HEK293 (cell line): ENCODE measurements at regions not wholly inside any gene's neighbourhood (a gene's known extent, or its start where the extent isn't known, plus 50 kb on each side); places are given as distances from the start of the nearest gene placed in this dataset.

Experiments
- CTCF ChIA-PET: fragments of 350-600 bp; formaldehyde crosslinking; extraction: SDS; loops from one replicate; lab custom pipeline; 2021; ENCODE audit warnings: antibody characterized with exemption; lab: Yijun Ruan, JAX
- POLR2A ChIA-PET: fragments of 300-600 bp; formaldehyde crosslinking; extraction: SDS; loops from one replicate; lab custom pipeline; 2020; ENCODE audit warnings: antibody characterized with exemption, inconsistent platforms; lab: Yijun Ruan, JAX
- H3K27ac ChIP-seq: fragments of 200-500 bp; sonication (Bioruptor generic); 2 replicates; pipeline ENCODE4 v1.5.1; 2014; ENCODE audit warnings: low read depth, low read length, control low read depth, inconsistent platforms; ENCODE audit errors: extremely low read depth
- H3K36me3 ChIP-seq, 2 experiments: fragments of 200-500 bp in 1 of 2; sonication (Bioruptor generic) in 1 of 2; 1 replicate in 1 of 2; 2 replicates in 1 of 2; pipeline ENCODE4 v1.5.1; 2014 to 2017; ENCODE audit warnings: inconsistent platforms in 2 of 2, low read length in 2 of 2; ENCODE audit not compliant: control insufficient read depth in 2 of 2, insufficient read depth in 1 of 2
- H3K4me1 ChIP-seq: fragments of 200-500 bp; sonication (Bioruptor generic); 2 replicates; pipeline ENCODE4 v1.5.1; 2014; ENCODE audit warnings: mild to moderate bottlenecking, low read length, inconsistent platforms; ENCODE audit not compliant: control insufficient read depth, insufficient read depth
- H3K4me3 ChIP-seq: 2 replicates; pipeline ENCODE4 v1.5.1; 2011; ENCODE audit warnings: low read depth, mild to moderate bottlenecking, control low read depth, low read length, moderate library complexity
- H3K9me3 ChIP-seq: fragments of 200-500 bp; sonication (Bioruptor generic); 2 replicates; pipeline ENCODE4 v1.5.1; 2014; ENCODE audit warnings: low read depth, low read length, inconsistent platforms; ENCODE audit not compliant: control insufficient read depth, insufficient read depth
- RBAK ChIP-seq: fragments of 450-650 bp; formaldehyde crosslinking; IDR thresholded peaks from 2 replicates; pipeline ENCODE4 v1.5.1; 2016; ENCODE audit warnings: missing biosample characterization, missing genetic modification characterization
- TRIM28 ChIP-seq: IDR thresholded peaks from 2 replicates; pipeline ENCODE4 v1.6.1; 2011; ENCODE audit warnings: low read length, control low read depth, borderline replicate concordance
- TSHZ1 ChIP-seq: fragments of 450-650 bp; formaldehyde crosslinking; IDR thresholded peaks from 2 replicates; pipeline ENCODE4 v1.5.1; 2016; ENCODE audit warnings: missing biosample characterization, missing genetic modification characterization, borderline replicate concordance
- ZBTB11 ChIP-seq: fragments of 450-650 bp; formaldehyde crosslinking; conservative IDR thresholded peaks from 2 replicates; pipeline ENCODE4 v1.5.1; 2016; ENCODE audit warnings: low read depth, missing biosample characterization, missing genetic modification characterization
- ZBTB20 ChIP-seq: fragments of 450-650 bp; formaldehyde crosslinking; IDR thresholded peaks from 2 replicates; pipeline ENCODE4 v1.5.1; 2016; ENCODE audit warnings: missing biosample characterization, missing genetic modification characterization
- ZNF132 ChIP-seq: fragments of 450-650 bp; formaldehyde crosslinking; IDR thresholded peaks from 2 replicates; pipeline ENCODE4 v1.5.1; 2017; ENCODE audit warnings: missing biosample characterization, missing genetic modification characterization, borderline replicate concordance
- ZNF16 ChIP-seq: fragments of 450-650 bp; formaldehyde crosslinking; IDR thresholded peaks from 2 replicates; pipeline ENCODE4 v1.5.1; 2016; ENCODE audit warnings: low read depth, missing biosample characterization, missing genetic modification characterization
- ZNF202 ChIP-seq: fragments of 450-650 bp; formaldehyde crosslinking; IDR thresholded peaks from 2 replicates; pipeline ENCODE4 v1.5.1; 2016; ENCODE audit warnings: missing biosample characterization, missing genetic modification characterization, borderline replicate concordance
- ZNF266 ChIP-seq: fragments of 450-650 bp; formaldehyde crosslinking; IDR thresholded peaks from 2 replicates; pipeline ENCODE4 v1.5.1; 2016; ENCODE audit warnings: missing biosample characterization, missing genetic modification characterization, low read depth
- ZNF354C ChIP-seq: fragments of 450-650 bp; formaldehyde crosslinking; IDR thresholded peaks from 2 replicates; pipeline ENCODE4 v1.5.1; 2016; ENCODE audit warnings: missing biosample characterization, missing genetic modification characterization, low read depth, borderline replicate concordance
- ZNF48 ChIP-seq: fragments of 450-650 bp; formaldehyde crosslinking; IDR thresholded peaks from 2 replicates; pipeline ENCODE4 v1.5.1; 2016; ENCODE audit warnings: missing biosample characterization, missing genetic modification characterization
- ZNF510 ChIP-seq: fragments of 450-650 bp; formaldehyde crosslinking; IDR thresholded peaks from 2 replicates; pipeline ENCODE4 v1.5.1; 2018; ENCODE audit warnings: mild to moderate bottlenecking, missing genetic modification characterization, missing biosample characterization; ENCODE audit not compliant: insufficient replicate concordance
- ZNF513 ChIP-seq: fragments of 450-650 bp; IDR thresholded peaks from 2 replicates; pipeline ENCODE4 v1.5.1; 2018; ENCODE audit warnings: missing biosample characterization, missing genetic modification characterization
- ZNF530 ChIP-seq: fragments of 450-650 bp; formaldehyde crosslinking; IDR thresholded peaks from 2 replicates; pipeline ENCODE4 v1.5.1; 2016; ENCODE audit warnings: low read depth, missing biosample characterization, missing genetic modification characterization
- ZNF585B ChIP-seq: fragments of 450-650 bp; formaldehyde crosslinking; IDR thresholded peaks from 2 replicates; pipeline ENCODE4 v1.5.1; 2016; ENCODE audit warnings: missing biosample characterization, missing genetic modification characterization
- ZNF658 ChIP-seq: fragments of 450-650 bp; formaldehyde crosslinking; IDR thresholded peaks from 2 replicates; pipeline ENCODE4; 2016; ENCODE audit warnings: missing biosample characterization, missing genetic modification characterization
- TF ChIP-seq, protein P1 (sequence below): fragments of 450-650 bp; formaldehyde crosslinking; IDR thresholded peaks from 2 replicates; pipeline ENCODE4 v1.5.1; 2016; ENCODE audit warnings: missing biosample characterization, missing genetic modification characterization, low read depth
- TF ChIP-seq, protein P2 (sequence below): fragments of 450-650 bp; formaldehyde crosslinking; IDR thresholded peaks from 2 replicates; pipeline ENCODE4; 2016; ENCODE audit warnings: missing biosample characterization, missing genetic modification characterization

DNA sequence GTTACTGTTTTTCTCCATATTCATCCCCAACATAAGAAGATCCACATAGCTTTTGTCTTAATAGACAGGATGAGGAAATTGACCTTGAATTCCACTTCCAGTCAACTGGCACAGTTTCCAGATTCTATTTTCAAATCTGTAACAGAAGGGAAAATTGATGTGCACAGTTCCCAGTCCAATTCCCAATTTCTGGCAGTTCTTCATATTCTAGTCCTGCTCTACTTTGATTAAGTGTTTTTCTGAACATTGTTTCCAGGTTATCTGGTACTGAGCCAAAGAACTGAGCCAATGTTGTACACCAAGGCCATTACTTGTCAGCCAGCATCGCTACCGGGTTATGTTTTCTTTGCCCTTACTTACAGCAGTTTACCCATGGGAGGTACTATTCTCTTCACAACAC, 1755.4 kb downstream of the PLA2G4A start:
- no peak for TF ChIP-seq ZNF585B (tag by site-specific recombination)
- TF ChIP-seq, protein P1, sequence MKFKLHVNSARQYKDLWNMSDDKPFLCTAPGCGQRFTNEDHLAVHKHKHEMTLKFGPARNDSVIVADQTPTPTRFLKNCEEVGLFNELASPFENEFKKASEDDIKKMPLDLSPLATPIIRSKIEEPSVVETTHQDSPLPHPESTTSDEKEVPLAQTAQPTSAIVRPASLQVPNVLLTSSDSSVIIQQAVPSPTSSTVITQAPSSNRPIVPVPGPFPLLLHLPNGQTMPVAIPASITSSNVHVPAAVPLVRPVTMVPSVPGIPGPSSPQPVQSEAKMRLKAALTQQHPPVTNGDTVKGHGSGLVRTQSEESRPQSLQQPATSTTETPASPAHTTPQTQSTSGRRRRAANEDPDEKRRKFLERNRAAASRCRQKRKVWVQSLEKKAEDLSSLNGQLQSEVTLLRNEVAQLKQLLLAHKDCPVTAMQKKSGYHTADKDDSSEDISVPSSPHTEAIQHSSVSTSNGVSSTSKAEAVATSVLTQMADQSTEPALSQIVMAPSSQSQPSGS (tag by site-specific recombination), result no peak
- no peak for TF ChIP-seq TRIM28
- no peak for TF ChIP-seq ZNF354C (tag by site-specific recombination)
- TF ChIP-seq ZNF530, result no peak
- no peak for TF ChIP-seq ZNF513 (tag by site-specific recombination)
- no peak for TF ChIP-seq ZNF510
- Histone ChIP-seq H3K4me3 (no peak overlapping the region), H3K36me3 (no peaks in the 10 kb centered on the region), H3K9me3 (no peaks in the 10 kb centered on the region), H3K27ac (no peak overlapping the region), H3K4me1 (no peaks in the 10 kb centered on the region)
- CTCF ChIA-PET, result no interaction called here
- POLR2A ChIA-PET, result no interaction called here

GRCh38 chr1:188590641-188591040, 1761.9 kb downstream of the PLA2G4A start:
- Histone ChIP-seq H3K4me1 (no peaks in the 10 kb centered on the region), H3K9me3 (no peaks in the 10 kb centered on the region), H3K27ac (no peak overlapping the region), H3K36me3 (no peaks in the 10 kb centered on the region), H3K4me3 (no peak overlapping the region)
- TF ChIP-seq ZNF132 (tag by site-specific recombination) (no peak), ZNF48 (tag by site-specific recombination) (no peak), ZBTB20 (tag by site-specific recombination) (no peak)
- ChIA-PET CTCF (no interaction called here), POLR2A (no interaction called here)

GRCh38 chr1:188594542-188595235, 1765.9 kb downstream of the PLA2G4A start:
- ChIA-PET CTCF (interaction anchor here (0.6 to 0.7 kb wide), 2 partner anchors 682 to 966 kb away, joined by 4 to 5 read pairs; no protein-coding TSS in a partner anchor), POLR2A (no interaction called here)
- Histone ChIP-seq H3K36me3 (no peaks in the 10 kb centered on the region), H3K27ac (no peak overlapping the region), H3K4me1 (no peaks in the 10 kb centered on the region), H3K4me3 (no peak overlapping the region), H3K9me3 (no peaks in the 10 kb centered on the region)
- no peak for TF ChIP-seq ZNF202
- TF ChIP-seq ZNF658, result no peak
- TF ChIP-seq TSHZ1 (tag by site-specific recombination), result no peak
- TF ChIP-seq, protein P2, sequence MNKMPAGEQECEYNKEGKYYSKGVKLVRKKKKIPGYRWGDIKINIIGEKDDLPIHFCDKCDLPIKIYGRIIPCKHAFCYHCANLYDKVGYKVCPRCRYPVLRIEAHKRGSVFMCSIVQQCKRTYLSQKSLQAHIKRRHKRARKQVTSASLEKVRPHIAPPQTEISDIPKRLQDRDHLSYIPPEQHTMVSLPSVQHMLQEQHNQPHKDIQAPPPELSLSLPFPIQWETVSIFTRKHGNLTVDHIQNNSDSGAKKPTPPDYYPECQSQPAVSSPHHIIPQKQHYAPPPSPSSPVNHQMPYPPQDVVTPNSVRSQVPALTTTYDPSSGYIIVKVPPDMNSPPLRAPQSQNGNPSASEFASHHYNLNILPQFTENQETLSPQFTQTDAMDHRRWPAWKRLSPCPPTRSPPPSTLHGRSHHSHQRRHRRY (tag by site-specific recombination), result no peak
- no peak for TF ChIP-seq ZNF266 (tag by site-specific recombination)
- no peak for TF ChIP-seq RBAK
- TF ChIP-seq ZNF16 (tag by site-specific recombination), result no peak
- TF ChIP-seq ZBTB11 (tag by site-specific recombination), result no peak
